H1 (cell line): ENCODE measurements at regions not wholly inside any gene's neighbourhood (a gene's known extent, or its start where the extent isn't known, plus 50 kb on each side); places are given as distances from the start of the nearest gene placed in this dataset.

Experiments used
- BRCA1 ChIP-seq: IDR thresholded peaks from 2 replicates; pipeline ENCODE4 v1.6.1; 2012; ENCODE audit warnings: low read depth, low read length, improper control_type of control experiment
- CHD7 ChIP-seq: fragments of 300-600 bp; sonication (generic); IDR thresholded peaks from 2 replicates; pipeline ENCODE4 v1.7.1; 2012; ENCODE audit warnings: low read length, moderate library complexity, mild to moderate bottlenecking, inconsistent platforms; ENCODE audit not compliant: insufficient replicate concordance
- EGR1 ChIP-seq: IDR thresholded peaks from 2 replicates; pipeline ENCODE4 v1.6.1; 2011; ENCODE audit warnings: low read depth, low read length, borderline replicate concordance
- EZH2 ChIP-seq: fragments of 200-600 bp; sonication (generic); IDR thresholded peaks from 2 replicates; pipeline ENCODE4 v1.7.1; 2012; ENCODE audit warnings: low read depth, mild to moderate bottlenecking, moderate library complexity, low read length, inconsistent platforms; ENCODE audit not compliant: severe bottlenecking
- PHF8 ChIP-seq: fragments of 200-600 bp; sonication (generic); conservative IDR thresholded peaks from 2 replicates; pipeline ENCODE4 v1.7.1; 2012; ENCODE audit warnings: low read depth, mild to moderate bottlenecking, inconsistent platforms, low read length, moderate library complexity
- RFX5 ChIP-seq: IDR thresholded peaks from 2 replicates; pipeline ENCODE4 v1.6.1; 2011; ENCODE audit warnings: low read depth, low read length, improper control_type of control experiment, borderline replicate concordance
- SAP30 ChIP-seq: fragments of 300-600 bp; sonication (generic); IDR thresholded peaks from 2 replicates; pipeline ENCODE4 v1.7.1; 2012; ENCODE audit warnings: low read length, moderate library complexity, mild to moderate bottlenecking, inconsistent platforms; ENCODE audit not compliant: insufficient read depth, insufficient replicate concordance
- TEAD4 ChIP-seq: IDR thresholded peaks from 2 replicates; pipeline ENCODE4 v1.6.1; 2012; ENCODE audit warnings: low read depth, low read length, inconsistent platforms, mixed read lengths

DNA sequence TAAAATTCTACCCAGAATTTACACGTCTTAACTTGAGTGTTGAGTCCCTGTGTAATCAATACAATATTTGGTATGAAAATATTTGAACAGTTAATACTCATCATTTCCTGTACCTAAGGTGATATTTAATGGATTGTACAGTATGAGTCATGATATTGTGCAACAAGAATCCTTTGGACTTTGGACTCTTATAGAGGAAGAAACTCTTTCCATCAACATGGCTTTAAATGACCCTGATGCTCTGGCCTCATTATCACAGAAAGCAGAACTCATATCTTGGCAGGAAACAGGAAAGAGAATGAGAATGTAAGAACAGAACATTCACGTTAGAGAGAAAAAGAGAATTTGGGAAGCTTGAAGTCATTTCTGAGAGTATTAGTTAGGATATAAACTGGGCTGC lies 168.8 kb upstream of the B3GALT2 start (continued):
- no peak for TF ChIP-seq CHD7
- TF ChIP-seq BRCA1, result no peak
- no peak for TF ChIP-seq SAP30
- TF ChIP-seq EZH2, result no peak
- TF ChIP-seq RFX5, result no peak
- TF ChIP-seq EGR1, result no peak
- no peak for TF ChIP-seq TEAD4
- no peak for TF ChIP-seq PHF8
- TF ChIP-seq, all 59 proteins: peak for 0
